ENCODE measurements at regions not wholly inside any gene's neighbourhood (a gene's known extent, or its start where the extent isn't known, plus 50 kb on each side); places are given as distances from the start of the nearest gene placed in this dataset.

DNA sequence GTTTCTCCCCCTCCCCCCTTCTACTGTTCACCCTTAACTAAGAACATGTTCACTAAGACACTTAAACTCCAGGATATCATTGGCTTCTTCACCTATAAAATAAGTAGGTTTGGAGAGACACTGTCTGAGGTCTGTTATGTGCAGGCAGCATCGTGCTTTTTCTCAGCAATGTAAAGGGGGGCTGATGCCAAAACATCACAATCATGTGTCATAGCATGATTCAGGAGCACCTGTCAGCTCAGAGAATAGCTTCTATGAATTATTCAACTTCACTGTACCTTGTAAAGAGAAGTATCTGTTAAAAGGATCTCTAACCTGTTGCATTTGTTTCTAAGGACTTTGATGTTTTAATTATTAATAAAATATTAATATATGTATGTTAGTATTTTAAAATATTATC is 211.4 kb upstream of the EPHA3 start:
- TF ChIP-seq CTCF (conservative IDR thresholded peaks at IDR 0.05 in 1 of 2, IDR thresholded peaks at IDR 0.05 in 1 of 2; ENCODE audit: low read depth in 1 of 2, low read length in 2 of 2), result no peak
- TF ChIP-seq EZH2 (IDR thresholded peaks at IDR 0.05; ENCODE audit: low read length, missing control alignments), result no peak
